DOHH2 (cell line): ENCODE measurements at regions not wholly inside any gene's neighbourhood (a gene's known extent, or its start where the extent isn't known, plus 50 kb on each side); places are given as distances from the start of the nearest gene placed in this dataset.

Experiments used
- CTCF ChIP-seq: fragments of 200-600 bp; sonication (generic); IDR thresholded peaks from one replicate; pipeline ENCODE4 v1.5.1; 2014; ENCODE audit warnings: antibody characterized with exemption, mild to moderate bottlenecking, low read depth, low read length; ENCODE audit not compliant: poor library complexity, severe bottlenecking
- EZH2phosphoT487 ChIP-seq: fragments of 200-600 bp; sonication (generic); IDR thresholded peaks from 2 replicates; pipeline ENCODE4 v1.6.1; 2017; ENCODE audit warnings: borderline replicate concordance, mild to moderate bottlenecking, antibody characterized with exemption, low read length, moderate library complexity, mixed read lengths

- TF ChIP-seq CTCF = no peak
- TF ChIP-seq EZH2phosphoT487 = no peak
Measured at GRCh38 chr11:93049740-93050139, 80.3 kb downstream of the MTNR1B start.
